ENCODE measurements at regions not wholly inside any gene's neighbourhood (a gene's known extent, or its start where the extent isn't known, plus 50 kb on each side); places are given as distances from the start of the nearest gene placed in this dataset.

- TF ChIP-seq CTCF (IDR thresholded peaks at IDR 0.05): no peak
- no peak for TF ChIP-seq POLR2AphosphoS5 (IDR thresholded peaks at IDR 0.05)
- no peak for TF ChIP-seq POLR2A (IDR thresholded peaks at IDR 0.05; ENCODE audit: low read depth)
- no peak for TF ChIP-seq EP300 (IDR thresholded peaks at IDR 0.05)
Measured at GRCh38 chr6:146980900-146981329, 223.3 kb upstream of the STXBP5 start.
